Erythroblast (primary cell): ENCODE measurements at regions not wholly inside any gene's neighbourhood (a gene's known extent, or its start where the extent isn't known, plus 50 kb on each side); places are given as distances from the start of the nearest gene placed in this dataset.

Experiments used
- GATA1 ChIP-seq: IDR thresholded peaks from 2 replicates; pipeline ENCODE4 v1.6.1; 2011; ENCODE audit warnings: low read depth, mild to moderate bottlenecking, control low read depth, low read length, moderate library complexity
- POLR2A ChIP-seq: IDR thresholded peaks from 2 replicates; pipeline ENCODE4 v1.6.1; 2011; ENCODE audit warnings: mild to moderate bottlenecking, low read length

DNA sequence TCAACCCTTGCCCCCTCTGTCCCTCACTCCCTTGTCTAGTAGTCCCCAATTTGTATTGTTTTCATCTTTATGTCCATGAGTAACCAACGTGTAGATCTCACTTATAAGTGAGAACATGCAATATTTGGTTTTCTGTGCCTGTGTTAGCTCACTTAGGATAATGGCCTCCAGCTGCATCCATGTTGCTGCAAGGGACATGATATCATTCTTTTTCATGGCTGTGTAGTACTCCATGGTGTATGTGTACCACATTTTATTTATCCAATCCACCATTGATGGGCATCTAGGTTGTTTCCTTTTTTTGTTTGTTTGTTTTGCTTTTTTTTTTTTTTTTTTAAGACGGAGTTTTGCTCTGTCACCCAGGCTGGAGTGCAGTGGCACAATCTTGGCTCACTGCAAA is 63.0 kb upstream of the HS3ST4 start:
- no peak for TF ChIP-seq POLR2A
- no peak for TF ChIP-seq GATA1
